ENCODE measurements at regions not wholly inside any gene's neighbourhood (a gene's known extent, or its start where the extent isn't known, plus 50 kb on each side); places are given as distances from the start of the nearest gene placed in this dataset.

DNA sequence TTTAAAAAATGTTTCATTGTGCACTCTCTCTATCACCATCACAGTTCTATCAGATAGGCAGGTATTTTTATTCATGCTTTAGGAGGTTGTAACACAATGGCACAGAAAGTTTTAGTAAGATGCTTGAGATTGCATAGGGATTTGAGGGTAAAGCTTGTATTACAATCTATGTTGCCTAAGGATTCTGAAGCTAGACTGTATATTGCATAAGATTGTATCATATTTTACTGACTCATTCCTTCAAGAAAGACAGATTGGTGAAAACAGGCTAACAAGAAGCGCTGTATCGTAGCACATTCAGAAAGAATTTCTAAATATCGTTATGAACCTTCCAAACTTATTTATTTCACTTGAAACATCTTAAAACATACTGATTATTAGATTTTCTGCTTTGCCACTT, 577.7 kb downstream of the EBF1 start:
- in situ Hi-C loops (cut with MboI), result no loop called here
- SMC1A ChIA-PET (ENCODE audit: uncharacterized antibody, unreplicated experiment), result interaction anchor here (1.0 kb wide), 1 partner anchor 29 kb away, joined by 3 read pairs; no protein-coding TSS in a partner anchor
- ATAC-seq, result no peak

DNA sequence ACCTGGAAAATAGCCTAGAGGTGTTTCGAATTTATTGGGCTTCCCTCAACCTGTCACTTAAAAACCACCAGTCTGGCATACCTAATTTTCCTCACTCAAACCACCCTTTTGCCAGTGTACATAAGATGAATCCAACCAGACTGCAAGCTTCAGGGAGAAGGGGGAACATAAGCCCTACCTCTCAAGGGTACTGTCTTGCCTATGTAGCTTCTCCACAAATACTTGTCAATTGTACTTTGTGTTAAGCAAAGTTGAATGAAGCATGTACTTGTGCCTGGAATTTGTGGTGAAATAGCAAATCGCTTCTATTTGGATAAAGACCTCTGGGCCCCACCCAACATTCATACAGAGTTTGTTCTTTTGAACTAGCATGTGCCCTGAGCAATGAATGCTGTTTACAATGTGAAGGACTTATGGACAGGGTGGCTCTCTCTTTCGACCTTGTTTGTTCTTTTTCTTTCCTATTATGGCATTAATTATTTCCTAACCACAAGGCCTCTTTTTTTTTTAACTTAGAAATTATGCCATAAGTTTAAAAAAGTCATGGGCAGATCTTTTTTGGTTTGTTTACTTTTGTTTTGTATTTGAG, 580.2 kb downstream of the EBF1 start:
- ChIA-PET CTCF (no interaction called here), POLR2A (no interaction called here), SMC1A (ENCODE audit: uncharacterized antibody, unreplicated experiment) (interaction anchor here (0.7 kb wide), 1 partner anchor 219 kb away, joined by 3 read pairs; no protein-coding TSS in a partner anchor), RAD21 (ENCODE audit: unreplicated experiment) (no interaction called here)
- no peak for DNase-seq (ENCODE audit: low read depth, low spot score)
- FAIRE-seq, result no peak
- no peak overlapping the region for H3K4me3 ChIP-seq
- 16% methylated on average over 3 of the region's 3 CpGs for WGBS (ENCODE audit: insufficient coverage, insufficient replicate concordance, low lambda C conversion rate, missing lambda C conversion rate)
- no peak for ATAC-seq
- BruUV-seq (replicated peaks), result no TSS peak
- in situ Hi-C loops (cut with MboI), result no loop called here
- H3K4me1 ChIP-seq (ENCODE audit: control insufficient read depth, insufficient read depth, low read length), result no peaks in the 10 kb centered on the region
- intact Hi-C loops (cut with micrococcal nuclease; ENCODE audit: unreplicated experiment), result no loop called here
- no peaks in the 10 kb centered on the region; a peak in 1 of 4 replicates for H3K27me3 ChIP-seq (replicated peaks in 1 of 2; ENCODE audit: control insufficient read depth in 2 of 2, insufficient read depth in 2 of 2, low read length in 1 of 2)
- no peak overlapping the region for H3K4me2 ChIP-seq (ENCODE audit: control insufficient read depth, insufficient read depth)
- H3K9ac ChIP-seq (ENCODE audit: control insufficient read depth, insufficient read depth, low read length), result no peak overlapping the region
- TF ChIP-seq ZBED1 (IDR thresholded peaks at IDR 0.05; ENCODE audit: borderline replicate concordance) (no peak), CEBPB (IDR thresholded peaks at IDR 0.05; ENCODE audit: borderline replicate concordance in 1 of 2, low read depth in 2 of 2, low read length in 2 of 2) (no peak), GABPA (IDR thresholded peaks at IDR 0.05; ENCODE audit: low read depth) (no peak), MXI1 (IDR thresholded peaks at IDR 0.05; ENCODE audit: low read depth, low read length) (no peak), CHD2 (IDR thresholded peaks at IDR 0.05; ENCODE audit: borderline replicate concordance, low read depth, low read length) (no peak)
- TF ChIP-seq, protein P1, sequence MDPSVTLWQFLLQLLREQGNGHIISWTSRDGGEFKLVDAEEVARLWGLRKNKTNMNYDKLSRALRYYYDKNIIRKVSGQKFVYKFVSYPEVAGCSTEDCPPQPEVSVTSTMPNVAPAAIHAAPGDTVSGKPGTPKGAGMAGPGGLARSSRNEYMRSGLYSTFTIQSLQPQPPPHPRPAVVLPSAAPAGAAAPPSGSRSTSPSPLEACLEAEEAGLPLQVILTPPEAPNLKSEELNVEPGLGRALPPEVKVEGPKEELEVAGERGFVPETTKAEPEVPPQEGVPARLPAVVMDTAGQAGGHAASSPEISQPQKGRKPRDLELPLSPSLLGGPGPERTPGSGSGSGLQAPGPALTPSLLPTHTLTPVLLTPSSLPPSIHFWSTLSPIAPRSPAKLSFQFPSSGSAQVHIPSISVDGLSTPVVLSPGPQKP (IDR thresholded peaks at IDR 0.05; ENCODE audit: low read depth, low read length), result no peak
- H4K20me1 ChIP-seq (ENCODE audit: control insufficient read depth, insufficient read depth), result no peaks in the 10 kb centered on the region
- no peaks in the 10 kb centered on the region for H3K79me2 ChIP-seq (ENCODE audit: control insufficient read depth, insufficient read depth, low read length)
- no peak overlapping the region for H3K27ac ChIP-seq (ENCODE audit: control insufficient read depth, insufficient read depth)
- no peaks in the 10 kb centered on the region for H3K9me3 ChIP-seq (replicated peaks; ENCODE audit: control insufficient read depth, insufficient read depth, low read length)
- no peaks in the 10 kb centered on the region for H3K36me3 ChIP-seq (ENCODE audit: control insufficient read depth in 2 of 2, insufficient read depth in 2 of 2, low read length in 1 of 2)
- H2AFZ ChIP-seq (ENCODE audit: control insufficient read depth, low read depth, low read length), result no peak overlapping the region

More for the DNA sequence above, 577.7 kb downstream of the EBF1 start:
- intact Hi-C loops (cut with micrococcal nuclease; ENCODE audit: unreplicated experiment), result no loop called here
- ChIA-PET POLR2A (no interaction called here), CTCF (no interaction called here), RAD21 (ENCODE audit: unreplicated experiment) (no interaction called here)
- H3K27me3 ChIP-seq (replicated peaks in 1 of 2; ENCODE audit: control insufficient read depth in 2 of 2, insufficient read depth in 2 of 2, low read length in 1 of 2), result no peaks in the 10 kb centered on the region; a peak in 1 of 4 replicates
- no peaks in the 10 kb centered on the region for H3K79me2 ChIP-seq (ENCODE audit: control insufficient read depth, insufficient read depth, low read length)
- FAIRE-seq (no peak), DNase-seq (ENCODE audit: low read depth, low spot score) (no peak)
- 30% methylated on average over 3 of the region's 3 CpGs for WGBS (ENCODE audit: insufficient coverage, insufficient replicate concordance, low lambda C conversion rate, missing lambda C conversion rate)
- H4K20me1 ChIP-seq (ENCODE audit: control insufficient read depth, insufficient read depth), result no peaks in the 10 kb centered on the region
- no peak overlapping the region for H2AFZ ChIP-seq (ENCODE audit: control insufficient read depth, low read depth, low read length)
- H3K4me3 ChIP-seq, result no peak overlapping the region
- no peaks in the 10 kb centered on the region for H3K9me3 ChIP-seq (replicated peaks; ENCODE audit: control insufficient read depth, insufficient read depth, low read length)
- H3K4me1 ChIP-seq (ENCODE audit: control insufficient read depth, insufficient read depth, low read length), result no peaks in the 10 kb centered on the region
- TF ChIP-seq, protein P1 (IDR thresholded peaks at IDR 0.05; ENCODE audit: low read depth, low read length), result no peak
- H3K27ac ChIP-seq (ENCODE audit: control insufficient read depth, insufficient read depth), result no peak overlapping the region
- H3K9ac ChIP-seq (ENCODE audit: control insufficient read depth, insufficient read depth, low read length), result no peak overlapping the region
- H3K36me3 ChIP-seq (ENCODE audit: control insufficient read depth in 2 of 2, insufficient read depth in 2 of 2, low read length in 1 of 2), result no peaks in the 10 kb centered on the region
- H3K4me2 ChIP-seq (ENCODE audit: control insufficient read depth, insufficient read depth), result no peak overlapping the region
- no TSS peak for BruUV-seq (replicated peaks)
